Coronary artery (tissue), 2 donors: ENCODE measurements at regions not wholly inside any gene's neighbourhood (a gene's known extent, or its start where the extent isn't known, plus 50 kb on each side); places are given as distances from the start of the nearest gene placed in this dataset.

Source experiments
- DNase-seq: peaks from one replicate; pipeline ENCODE4 v3.0.0-alpha.2; 2017; ENCODE audit warnings: low spot score
- H3K27ac ChIP-seq, 2 donors: fragments of 200-600 bp; sonication (generic); one replicate each; pipeline ENCODE4 v1.5.1; 2016 to 2019
- H3K4me3 ChIP-seq: fragments of 200-600 bp; sonication (generic); 2 replicates; pipeline ENCODE4 v1.5.1; 2016; ENCODE audit warnings: mild to moderate bottlenecking, moderate library complexity
- CTCF ChIP-seq: fragments of 200-600 bp; sonication (generic); IDR thresholded peaks from one replicate; pipeline ENCODE4 v1.5.1; 2019; ENCODE audit warnings: antibody characterized with exemption

DNA sequence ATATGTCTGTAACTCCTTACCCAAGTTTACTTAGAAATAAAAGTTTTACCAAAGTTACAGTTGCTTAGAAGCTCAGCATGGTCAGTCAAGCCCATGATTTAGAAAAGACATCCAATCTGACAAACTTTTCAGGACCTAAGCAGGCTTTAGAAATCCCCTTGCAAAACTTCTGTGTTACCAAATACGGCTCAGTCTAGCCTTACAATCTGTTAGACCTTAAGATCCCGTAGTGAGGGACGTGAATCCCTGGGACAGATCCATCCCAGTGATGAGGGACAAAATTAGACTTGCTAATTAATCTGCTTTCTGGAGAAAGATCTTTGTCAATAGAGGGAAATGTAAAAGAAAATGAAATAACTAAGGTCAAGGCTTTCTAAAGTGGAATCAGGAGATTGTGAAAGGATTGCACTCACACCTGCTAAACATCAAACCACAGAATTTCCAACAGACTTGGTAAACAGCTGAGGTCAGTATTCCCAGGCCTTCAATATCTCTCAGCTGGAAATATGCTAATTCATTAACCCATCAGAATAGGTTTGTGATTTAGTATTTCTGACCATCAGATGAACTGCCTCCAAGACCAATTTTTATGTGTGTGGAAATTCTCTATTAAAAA, 375.3 kb downstream of the DUSP10 start:
- Histone ChIP-seq H3K4me3 (no peak overlapping the region), H3K27ac (no peak overlapping the region)
- DNase-seq, result no peak
- no peak for TF ChIP-seq CTCF

DNA sequence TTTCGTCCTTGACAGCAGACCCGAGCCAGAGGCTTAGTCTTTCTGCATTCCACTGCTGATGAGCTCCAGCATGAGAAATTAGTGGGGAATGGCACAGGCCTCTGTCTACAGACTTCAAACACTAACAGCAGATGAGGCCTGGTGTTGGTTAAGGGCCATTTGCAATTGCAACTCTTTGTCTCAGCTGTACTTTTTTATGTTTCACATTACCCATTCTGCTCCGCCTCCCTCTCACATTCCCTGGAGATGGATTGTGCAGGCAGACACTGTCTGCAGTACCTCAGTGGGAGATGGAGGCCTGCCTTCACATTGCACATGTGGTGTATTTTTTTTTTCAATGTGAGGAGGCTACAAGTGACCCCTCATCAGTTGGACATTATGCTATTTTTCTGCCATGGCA, 370.2 kb downstream of the DUSP10 start:
- no peak for TF ChIP-seq CTCF
- DNase-seq, result no peak
- no peak overlapping the region for H3K27ac ChIP-seq
- no peak overlapping the region for H3K4me3 ChIP-seq

- no peak for TF ChIP-seq CTCF
- no peak overlapping the region for H3K4me3 ChIP-seq
Measured at GRCh38 chr1:221373795-221374194, 368.1 kb downstream of the DUSP10 start.

DNA sequence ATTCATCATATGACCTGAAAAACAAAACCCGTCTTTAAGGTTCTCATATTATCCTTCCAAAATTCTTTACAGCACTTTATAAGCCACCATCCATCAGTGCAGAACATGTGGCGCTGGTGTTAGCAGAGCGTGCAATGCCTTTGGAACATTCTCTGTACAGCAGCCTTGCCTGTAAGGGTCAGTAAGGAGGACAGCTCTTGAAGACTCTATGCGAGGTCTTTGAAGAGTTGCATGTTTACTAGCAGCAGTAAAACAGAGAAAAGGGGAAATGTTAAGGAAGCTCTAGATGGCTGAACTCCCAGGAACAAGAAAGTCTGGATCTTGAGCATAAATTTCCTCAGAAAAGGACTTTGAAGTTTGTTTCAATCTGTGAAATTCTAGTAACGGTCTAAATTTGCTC, 365.6 kb downstream of the DUSP10 start:
- no peak overlapping the region for H3K4me3 ChIP-seq
- TF ChIP-seq CTCF, result no peak

More at GRCh38 chr1:221373795-221374194, 368.1 kb downstream of the DUSP10 start:
- no peak for DNase-seq
- H3K27ac ChIP-seq, result no peak overlapping the region

DNA sequence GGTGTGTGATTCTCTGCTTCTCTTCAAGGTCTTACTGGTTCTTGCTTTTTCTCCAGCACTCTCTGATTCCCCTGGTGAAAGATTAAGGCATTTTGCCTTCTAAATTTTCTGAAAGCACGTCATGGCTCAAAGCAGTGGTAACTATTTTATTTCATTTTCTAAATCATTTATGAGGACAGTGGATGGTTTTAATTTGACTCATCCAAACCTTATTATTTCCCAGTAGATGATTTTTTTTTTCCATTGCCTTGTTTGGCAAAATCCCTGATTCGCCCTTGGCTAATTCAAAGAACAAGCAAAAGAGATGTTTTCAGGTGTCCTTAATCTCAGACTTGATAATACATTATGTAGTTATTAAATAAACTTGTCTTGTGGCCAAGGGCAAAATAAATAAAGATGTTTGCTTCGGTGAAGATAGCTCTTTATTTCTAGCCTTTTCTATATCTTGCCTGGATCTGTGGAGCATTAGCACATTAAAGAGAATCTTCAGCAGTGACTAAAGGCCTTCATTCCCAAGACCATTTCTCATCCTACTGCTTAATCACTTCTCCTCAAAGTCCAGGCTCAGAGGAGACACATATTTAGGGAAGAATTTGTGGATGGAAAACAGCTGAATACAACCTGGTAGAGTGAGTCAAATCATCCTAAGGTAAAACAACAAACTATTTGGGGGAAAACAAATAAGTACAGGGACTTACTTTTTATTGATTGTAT, 359.8 kb downstream of the DUSP10 start:
- no peak for TF ChIP-seq CTCF
- no peak for DNase-seq
- Histone ChIP-seq H3K27ac (no peak overlapping the region), H3K4me3 (no peak overlapping the region)

More for the DNA sequence above, 365.6 kb downstream of the DUSP10 start:
- no peak for DNase-seq
- no peak overlapping the region for H3K27ac ChIP-seq

GRCh38 chr1:221392453-221392852, 349.4 kb downstream of the DUSP10 start:
- TF ChIP-seq CTCF, result no peak
- Histone ChIP-seq H3K27ac (peak overlapping the region; percentile 9 to 42), H3K4me3 (no peak overlapping the region)
- DNase-seq, result no peak

DNA sequence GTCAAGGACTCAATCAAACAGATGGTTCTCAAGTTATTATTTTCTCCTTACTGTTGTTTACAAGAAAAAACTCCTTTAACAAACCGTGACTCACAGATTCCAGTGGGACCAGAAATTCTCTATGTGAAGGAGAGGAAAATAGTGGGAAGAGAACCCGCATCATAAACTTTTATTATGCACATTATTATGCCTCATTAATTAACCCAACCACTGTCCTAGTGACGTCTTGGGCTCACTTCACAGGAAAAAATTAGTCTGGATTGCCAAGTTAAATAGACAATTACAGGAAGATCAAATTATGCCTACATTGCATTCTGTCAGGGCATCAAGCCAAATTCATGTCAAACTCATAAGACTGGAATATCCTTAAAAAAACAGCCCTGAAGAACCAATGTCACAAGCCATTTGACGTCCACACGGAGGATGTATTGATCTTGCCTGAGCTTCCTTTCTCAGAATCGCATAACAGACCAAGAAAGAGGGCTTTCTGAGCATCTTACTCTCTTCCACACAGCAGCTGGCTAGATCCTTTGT, 347.8 kb downstream of the DUSP10 start:
- Histone ChIP-seq H3K27ac (no peak overlapping the region), H3K4me3 (no peak overlapping the region)
- TF ChIP-seq CTCF, result no peak
- DNase-seq, result no peak
